Breast epithelium (tissue), 4 donors: ENCODE measurements at regions not wholly inside any gene's neighbourhood (a gene's known extent, or its start where the extent isn't known, plus 50 kb on each side); places are given as distances from the start of the nearest gene placed in this dataset.

Experiments
- DNase-seq, 2 donors: peaks; one replicate each; pipeline ENCODE4 v3.0.0-alpha.2; 2019; ENCODE audit warnings: low spot score in 2 of 2
- H3K27ac ChIP-seq, 2 donors: fragments of 200-600 bp; sonication (generic) in 1 of 2; one replicate each; pipeline ENCODE4 v1.5.1; 2016 to 2019; ENCODE audit warnings: mild to moderate bottlenecking in 1 of 2
- H3K27me3 ChIP-seq, 2 donors: fragments of 200-600 bp; sonication (generic) in 1 of 2; one replicate each; pipeline versions ENCODE4 v1.5.1 to v1.6.0; 2017 to 2019; ENCODE audit warnings: control low read depth in 1 of 2, mild to moderate bottlenecking in 1 of 2
- H3K36me3 ChIP-seq: fragments of 200-600 bp; one replicate; pipeline ENCODE4 v1.5.1; 2019
- H3K4me1 ChIP-seq, 2 donors: fragments of 200-600 bp; sonication (generic); one replicate each; pipeline ENCODE4 v1.5.1; 2016 to 2019; ENCODE audit warnings: control low read depth in 1 of 2
- H3K4me3 ChIP-seq, 3 donors: fragments of 200-600 bp; sonication (generic); 1 replicate in 2 of 3; 2 replicates in 1 of 3; pipeline ENCODE4 v1.5.1; 2016 to 2019; ENCODE audit warnings: mild to moderate bottlenecking in 3 of 3, moderate library complexity in 2 of 3
- H3K9me3 ChIP-seq, 2 donors: fragments of 200-600 bp; sonication (generic) in 1 of 2; one replicate each; pipeline ENCODE4 v1.5.1; 2016 to 2019; ENCODE audit warnings: control low read depth in 1 of 2
- POLR2A ChIP-seq: fragments of 450-650 bp; IDR thresholded peaks from one replicate; pipeline ENCODE4 v1.6.1; 2016; ENCODE audit warnings: antibody characterized with exemption, mild to moderate bottlenecking, moderate library complexity
- POLR2AphosphoS5 ChIP-seq, 3 donors: sonication (generic); formaldehyde crosslinking; IDR thresholded peaks; one replicate each; pipeline ENCODE4 v1.6.1; 2017; ENCODE audit warnings: antibody characterized with exemption in 3 of 3
- intact Hi-C: fragments of 100-400 bp; cut with DNase I; formaldehyde crosslinking; loops from one replicate; pipeline ENCODE4 v1.15.1; 2023; ENCODE audit warnings: low total_unique reads
- TF ChIP-seq, protein P1 (sequence below), 3 donors: fragments of 450-650 bp; IDR thresholded peaks; one replicate each; pipeline ENCODE4 v1.5.1; 2016 to 2017; ENCODE audit warnings: antibody characterized with exemption in 3 of 3, mild to moderate bottlenecking in 3 of 3, moderate library complexity in 3 of 3

- H3K4me1 ChIP-seq = no peaks in the 10 kb centered on the region
- intact Hi-C loops = no loop called here
- TF ChIP-seq POLR2A = no peak
These were observed 935.4 kb upstream of the CHORDC1 start for GRCh38 chr11:91158297-91158696.

DNA sequence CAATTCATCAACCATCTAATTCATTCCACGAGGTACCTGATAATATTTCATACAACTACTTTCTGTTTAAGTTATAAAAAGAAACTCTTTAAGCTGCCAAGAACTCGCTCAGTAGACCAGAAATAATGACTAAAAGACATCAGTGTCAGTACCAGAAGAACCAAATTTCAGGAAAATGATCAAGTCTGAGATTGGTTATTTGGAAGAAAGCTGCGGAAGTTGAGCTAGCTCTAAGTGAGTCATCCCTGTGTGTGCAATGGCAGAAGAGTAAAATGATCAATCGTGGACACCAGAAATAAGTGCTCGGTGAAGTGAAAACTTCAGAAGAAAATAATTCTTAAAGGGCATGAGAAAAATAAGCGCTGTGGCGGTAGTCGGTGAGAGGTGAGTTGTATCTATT, 933.2 kb upstream of the CHORDC1 start:
- no peak for DNase-seq
- Histone ChIP-seq H3K4me3 (no peak overlapping the region), H3K27ac (no peak overlapping the region), H3K9me3 (peaks cover 0 to 17% of the 10 kb centered on the region in 2 donors), H3K36me3 (no peaks in the 10 kb centered on the region), H3K27me3 (no peaks in the 10 kb centered on the region), H3K4me1 (no peaks in the 10 kb centered on the region)
- TF ChIP-seq, protein P1, sequence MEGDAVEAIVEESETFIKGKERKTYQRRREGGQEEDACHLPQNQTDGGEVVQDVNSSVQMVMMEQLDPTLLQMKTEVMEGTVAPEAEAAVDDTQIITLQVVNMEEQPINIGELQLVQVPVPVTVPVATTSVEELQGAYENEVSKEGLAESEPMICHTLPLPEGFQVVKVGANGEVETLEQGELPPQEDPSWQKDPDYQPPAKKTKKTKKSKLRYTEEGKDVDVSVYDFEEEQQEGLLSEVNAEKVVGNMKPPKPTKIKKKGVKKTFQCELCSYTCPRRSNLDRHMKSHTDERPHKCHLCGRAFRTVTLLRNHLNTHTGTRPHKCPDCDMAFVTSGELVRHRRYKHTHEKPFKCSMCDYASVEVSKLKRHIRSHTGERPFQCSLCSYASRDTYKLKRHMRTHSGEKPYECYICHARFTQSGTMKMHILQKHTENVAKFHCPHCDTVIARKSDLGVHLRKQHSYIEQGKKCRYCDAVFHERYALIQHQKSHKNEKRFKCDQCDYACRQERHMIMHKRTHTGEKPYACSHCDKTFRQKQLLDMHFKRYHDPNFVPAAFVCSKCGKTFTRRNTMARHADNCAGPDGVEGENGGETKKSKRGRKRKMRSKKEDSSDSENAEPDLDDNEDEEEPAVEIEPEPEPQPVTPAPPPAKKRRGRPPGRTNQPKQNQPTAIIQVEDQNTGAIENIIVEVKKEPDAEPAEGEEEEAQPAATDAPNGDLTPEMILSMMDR (IDR thresholded peaks at IDR 0.05) = no peak
- TF ChIP-seq POLR2A = no peak
- TF ChIP-seq POLR2AphosphoS5 (IDR thresholded peaks at IDR 0.05) = no peak
- intact Hi-C loops = no loop called here

More at GRCh38 chr11:91158297-91158696, 935.4 kb upstream of the CHORDC1 start:
- no peak for DNase-seq
- Histone ChIP-seq H3K27ac (no peak overlapping the region), H3K36me3 (no peaks in the 10 kb centered on the region), H3K4me3 (no peak overlapping the region), H3K9me3 (peaks cover 0 to 1% of the 10 kb centered on the region in 2 donors), H3K27me3 (no peaks in the 10 kb centered on the region)

DNA sequence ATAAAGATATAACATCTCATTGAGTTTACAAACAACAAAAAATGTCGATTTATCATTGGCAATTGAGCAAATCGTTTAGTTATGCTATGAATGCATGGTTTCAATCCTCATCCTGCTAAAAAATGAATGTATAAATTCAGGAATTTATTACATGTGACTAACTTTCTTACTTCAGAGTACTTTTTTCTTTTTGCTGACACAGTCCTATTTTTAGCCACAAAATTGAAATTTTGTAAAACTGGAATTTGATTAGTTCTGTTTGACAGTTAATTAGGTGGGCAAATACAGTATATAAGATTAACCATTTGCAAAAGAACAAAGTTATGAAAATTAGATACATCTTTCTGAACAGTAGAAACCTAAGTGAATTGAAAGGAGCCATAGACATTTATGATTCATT, 925.0 kb upstream of the CHORDC1 start:
- Histone ChIP-seq H3K27me3 (no peaks in the 10 kb centered on the region), H3K4me3 (no peak overlapping the region), H3K27ac (no peak overlapping the region), H3K4me1 (no peaks in the 10 kb centered on the region), H3K9me3 (peaks cover 0 to 11% of the 10 kb centered on the region in 2 donors), H3K36me3 (no peaks in the 10 kb centered on the region)
- intact Hi-C loops = no loop called here
- no peak for DNase-seq
- no peak for TF ChIP-seq POLR2A
- TF ChIP-seq, protein P1 (IDR thresholded peaks at IDR 0.05) = no peak
- TF ChIP-seq POLR2AphosphoS5 (IDR thresholded peaks at IDR 0.05) = no peak

- no peak overlapping the region for H3K27ac ChIP-seq
- TF ChIP-seq POLR2A (no peak), POLR2AphosphoS5 (IDR thresholded peaks at IDR 0.05) (no peak)
- TF ChIP-seq, protein P1 (IDR thresholded peaks at IDR 0.05) = no peak
- H3K36me3 ChIP-seq = no peaks in the 10 kb centered on the region
- intact Hi-C loops = no loop called here
- no peaks in the 10 kb centered on the region for H3K9me3 ChIP-seq
- no peaks in the 10 kb centered on the region for H3K27me3 ChIP-seq
- no peaks in the 10 kb centered on the region for H3K4me1 ChIP-seq
- H3K4me3 ChIP-seq = no peak overlapping the region
- DNase-seq = no peak
These were observed 918.8 kb upstream of the CHORDC1 start for GRCh38 chr11:91141655-91142054.

GRCh38 chr11:91136631-91137030, 913.8 kb upstream of the CHORDC1 start:
- H3K27ac ChIP-seq = no peak overlapping the region
- H3K36me3 ChIP-seq = no peaks in the 10 kb centered on the region
- intact Hi-C loops = loop anchor here (5.0 kb wide), 1 partner anchor 1001 kb away; no protein-coding TSS in a partner anchor
- H3K4me1 ChIP-seq = no peaks in the 10 kb centered on the region
- no peaks in the 10 kb centered on the region for H3K9me3 ChIP-seq
- no peaks in the 10 kb centered on the region for H3K27me3 ChIP-seq
- H3K4me3 ChIP-seq = no peak overlapping the region
- no peak for TF ChIP-seq POLR2AphosphoS5 (IDR thresholded peaks at IDR 0.05)
- TF ChIP-seq POLR2A = no peak
- TF ChIP-seq, protein P1 (IDR thresholded peaks at IDR 0.05) = no peak
- DNase-seq = no peak

DNA sequence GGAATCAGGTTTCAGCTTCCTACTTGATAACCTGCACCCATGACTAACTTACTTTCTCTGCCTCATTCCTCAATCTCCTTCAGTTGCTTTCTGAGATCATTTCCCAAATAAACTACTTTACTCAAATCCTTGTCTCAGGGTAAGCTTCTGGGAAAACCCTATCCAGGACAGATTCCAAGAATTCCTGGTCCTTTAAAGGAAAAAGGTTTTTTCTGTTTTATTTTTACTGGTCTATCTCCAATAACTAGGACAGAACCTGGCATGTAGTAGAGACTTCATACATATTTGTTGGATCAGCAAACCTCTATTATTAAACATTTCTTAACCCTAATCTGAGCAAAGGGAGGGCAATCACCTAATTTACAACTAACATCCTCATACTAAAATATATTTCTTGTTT, 910.5 kb upstream of the CHORDC1 start:
- H3K9me3 ChIP-seq = no peaks in the 10 kb centered on the region
- H3K27me3 ChIP-seq = no peaks in the 10 kb centered on the region
- no peaks in the 10 kb centered on the region for H3K36me3 ChIP-seq
- H3K4me1 ChIP-seq = no peaks in the 10 kb centered on the region
- no peak for DNase-seq
- no peak for TF ChIP-seq POLR2A
- no peak overlapping the region for H3K4me3 ChIP-seq
- intact Hi-C loops = loop anchor here (5.0 kb wide), 1 partner anchor 534 kb away; no protein-coding TSS in a partner anchor
- H3K27ac ChIP-seq = no peak overlapping the region
